Common myeloid progenitor, CD34-positive (primary cell): ENCODE measurements at regions not wholly inside any gene's neighbourhood (a gene's known extent, or its start where the extent isn't known, plus 50 kb on each side); places are given as distances from the start of the nearest gene placed in this dataset.

Experiments used
- CTCF ChIA-PET: fragments of 350-600 bp; sonication (Branson Sonifier 250); formaldehyde crosslinking; loops from one replicate; lab custom pipeline; 2021; ENCODE audit warnings: antibody characterized with exemption; lab: Charles Lee
- POLR2A ChIA-PET: fragments of 350-600 bp; sonication (Branson Sonifier 250); formaldehyde crosslinking; loops from one replicate; lab custom pipeline; 2021; ENCODE audit warnings: antibody characterized with exemption; lab: Charles Lee
- DNase-seq, 3 donors: peaks; one replicate each; pipeline versions ENCODE4 v3.0.0 to v3.0.0-alpha.2; 2013
- H3K27ac ChIP-seq, 2 experiments: 1 replicate in 1 of 2; 2 replicates in 1 of 2; pipeline ENCODE4 v1.7.0; 2013; ENCODE audit warnings: inconsistent platforms in 2 of 2, low read length in 2 of 2, mild to moderate bottlenecking in 2 of 2, low read depth in 1 of 2, moderate library complexity in 1 of 2; ENCODE audit not compliant: severe bottlenecking in 2 of 2, insufficient read depth in 1 of 2, poor library complexity in 1 of 2
- H3K27me3 ChIP-seq, 5 experiments: replicated peaks in 2 of 5; 1 replicate in 3 of 5; 2 replicates in 2 of 5; pipeline versions ENCODE4 v1.6.1 to v1.7.0; 2013; ENCODE audit warnings: low read length in 4 of 5, mild to moderate bottlenecking in 2 of 5, moderate library complexity in 2 of 5, inconsistent platforms in 1 of 5; ENCODE audit not compliant: insufficient read depth in 5 of 5, control insufficient read depth in 4 of 5
- H3K36me3 ChIP-seq, 4 experiments: 1 replicate in 2 of 4; 2 replicates in 2 of 4; pipeline versions ENCODE4 v1.6.1 to v1.7.0; 2013; ENCODE audit warnings: low read length in 3 of 4, control low read depth in 1 of 4, mild to moderate bottlenecking in 1 of 4; ENCODE audit not compliant: control insufficient read depth in 4 of 4, insufficient read depth in 4 of 4
- H3K4me1 ChIP-seq, 4 experiments: 1 replicate in 3 of 4; 2 replicates in 1 of 4; pipeline versions ENCODE4 v1.6.1 to v1.7.1; 2013; ENCODE audit warnings: low read length in 3 of 4, mild to moderate bottlenecking in 3 of 4, control low read depth in 1 of 4, inconsistent platforms in 1 of 4, moderate library complexity in 1 of 4; ENCODE audit not compliant: control insufficient read depth in 4 of 4, insufficient read depth in 4 of 4; ENCODE audit errors: control extremely low read depth in 1 of 4
- H3K4me3 ChIP-seq, 7 experiments: 1 replicate in 4 of 7; 2 replicates in 3 of 7; pipeline versions ENCODE4 v1.5.1 to v1.7.0; 2013; ENCODE audit warnings: mild to moderate bottlenecking in 7 of 7, low read length in 6 of 7, moderate library complexity in 6 of 7, inconsistent platforms in 2 of 7, low read depth in 2 of 7, control low read depth in 1 of 7; ENCODE audit not compliant: insufficient read depth in 4 of 7, control insufficient read depth in 1 of 7; ENCODE audit errors: extremely low read depth in 1 of 7
- H3K9me3 ChIP-seq, 5 experiments: 1 replicate in 4 of 5; 2 replicates in 1 of 5; pipeline versions ENCODE4 v1.6.1 to v1.7.1; 2013; ENCODE audit warnings: low read length in 4 of 5, mild to moderate bottlenecking in 2 of 5, inconsistent platforms in 1 of 5, low read depth in 1 of 5, moderate library complexity in 1 of 5; ENCODE audit not compliant: control insufficient read depth in 4 of 5, insufficient read depth in 2 of 5; ENCODE audit errors: control extremely low read depth in 1 of 5
- WGBS: methylation state at CpG from one replicate; pipeline ENCODE4 v1.1.5; 2013; ENCODE audit not compliant: insufficient coverage; 5-methylcytosine and 5-hydroxymethylcytosine counted together

- ChIA-PET POLR2A (no interaction called here), CTCF (no interaction called here)
- 69% methylated on average over 4 of the region's 4 CpGs for WGBS
- Histone ChIP-seq H3K4me3 (no peak overlapping the region), H3K9me3 (no peaks in the 10 kb centered on the region), H3K4me1 (no peaks in the 10 kb centered on the region), H3K27ac (no peak overlapping the region), H3K27me3 (peaks cover 0 to 2% (median 0%) of the 10 kb centered on the region in 5 experiments), H3K36me3 (no peaks in the 10 kb centered on the region)
- no peak for DNase-seq
These were observed 354.2 kb upstream of the IL12A start for GRCh38 chr3:159634483-159634882.

GRCh38 chr3:159635047-159635641, 353.5 kb upstream of the IL12A start:
- 83% methylated on average over 1 of the region's 3 CpGs for WGBS
- Histone ChIP-seq H3K4me3 (no peak overlapping the region), H3K4me1 (no peaks in the 10 kb centered on the region), H3K9me3 (no peaks in the 10 kb centered on the region), H3K27ac (no peak overlapping the region), H3K27me3 (peaks cover 0 to 2% (median 0%) of the 10 kb centered on the region in 5 experiments), H3K36me3 (no peaks in the 10 kb centered on the region)
- DNase-seq, result no peak
- CTCF ChIA-PET, result no interaction called here
- POLR2A ChIA-PET, result no interaction called here

- POLR2A ChIA-PET, result no interaction called here
These were observed 350.6 kb upstream of the IL12A start for GRCh38 chr3:159637883-159638542.

GRCh38 chr3:159640225-159640624, 348.4 kb upstream of the IL12A start:
- DNase-seq, result no peak
- Histone ChIP-seq H3K4me1 (no peaks in the 10 kb centered on the region), H3K9me3 (no peaks in the 10 kb centered on the region), H3K27ac (no peak overlapping the region), H3K36me3 (no peaks in the 10 kb centered on the region), H3K27me3 (no peaks in the 10 kb centered on the region), H3K4me3 (no peak overlapping the region)
- POLR2A ChIA-PET, result no interaction called here
- CTCF ChIA-PET, result no interaction called here
- WGBS, result 100% methylated on average over 1 of the region's 4 CpGs

More at GRCh38 chr3:159637883-159638542, 350.6 kb upstream of the IL12A start:
- CTCF ChIA-PET, result no interaction called here
- 100% methylated on average over 1 of the region's 2 CpGs for WGBS
- H3K9me3 ChIP-seq, result no peaks in the 10 kb centered on the region
- no peak overlapping the region for H3K4me3 ChIP-seq
- no peak overlapping the region for H3K27ac ChIP-seq
- no peaks in the 10 kb centered on the region for H3K36me3 ChIP-seq
- H3K4me1 ChIP-seq, result no peaks in the 10 kb centered on the region
- no peaks in the 10 kb centered on the region for H3K27me3 ChIP-seq
- DNase-seq, result no peak

- ChIA-PET CTCF (no interaction called here), POLR2A (no interaction called here)
- H3K36me3 ChIP-seq, result no peaks in the 10 kb centered on the region
- H3K4me3 ChIP-seq, result no peak overlapping the region
- H3K9me3 ChIP-seq, result no peaks in the 10 kb centered on the region
- peaks cover 0 to 3% (median 0%) of the 10 kb centered on the region in 5 experiments for H3K27me3 ChIP-seq
- no peak overlapping the region for H3K27ac ChIP-seq
- no peak for DNase-seq
- no peaks in the 10 kb centered on the region for H3K4me1 ChIP-seq
These were observed 345.2 kb upstream of the IL12A start for GRCh38 chr3:159643406-159643805.

- H3K9me3 ChIP-seq, result no peaks in the 10 kb centered on the region
- POLR2A ChIA-PET, result no interaction called here
- 100% methylated on average over 1 of the region's 1 CpG for WGBS
- CTCF ChIA-PET, result no interaction called here
- no peak overlapping the region for H3K27ac ChIP-seq
- DNase-seq, result no peak
- H3K4me1 ChIP-seq, result no peaks in the 10 kb centered on the region
- no peaks in the 10 kb centered on the region for H3K36me3 ChIP-seq
- no peak overlapping the region for H3K4me3 ChIP-seq
- peaks cover 0 to 3% (median 0%) of the 10 kb centered on the region in 5 experiments for H3K27me3 ChIP-seq
These were observed 342.8 kb upstream of the IL12A start for GRCh38 chr3:159645874-159646273.

GRCh38 chr3:159649951-159650350, 338.7 kb upstream of the IL12A start:
- Histone ChIP-seq H3K9me3 (no peaks in the 10 kb centered on the region), H3K4me1 (no peaks in the 10 kb centered on the region), H3K4me3 (no peak overlapping the region), H3K36me3 (no peaks in the 10 kb centered on the region), H3K27ac (no peak overlapping the region), H3K27me3 (peaks cover 0 to 3% (median 0%) of the 10 kb centered on the region in 5 experiments)
- DNase-seq, result no peak
- ChIA-PET POLR2A (no interaction called here), CTCF (no interaction called here)
